H9 (cell line): ENCODE measurements at regions not wholly inside any gene's neighbourhood (a gene's known extent, or its start where the extent isn't known, plus 50 kb on each side); places are given as distances from the start of the nearest gene placed in this dataset.

ENCODE experiments used
- DNase-seq: peaks from one replicate; pipeline ENCODE4 v3.0.0-alpha.2; 2017
- H2AFZ ChIP-seq: one replicate; pipeline ENCODE4 v1.6.1; 2013; ENCODE audit warnings: mild to moderate bottlenecking, low read length, control low read depth, moderate library complexity
- H2AK5ac ChIP-seq: 2 replicates; pipeline ENCODE4 v1.6.1; 2013; ENCODE audit warnings: low read length, control low read depth, mixed read lengths; ENCODE audit not compliant: insufficient read length
- H2BK120ac ChIP-seq: one replicate; pipeline ENCODE4 v1.6.1; 2013; ENCODE audit warnings: low read depth, mild to moderate bottlenecking, low read length, control low read depth, inconsistent platforms; ENCODE audit not compliant: poor library complexity, severe bottlenecking
- H2BK12ac ChIP-seq: 2 replicates; pipeline ENCODE4 v1.6.1; 2013; ENCODE audit warnings: low read length, control low read depth, mixed read lengths, low read depth; ENCODE audit not compliant: insufficient read length
- H2BK15ac ChIP-seq: 2 replicates; pipeline ENCODE4 v1.6.1; 2013; ENCODE audit warnings: low read depth, low read length, control low read depth
- H2BK20ac ChIP-seq: one replicate; pipeline ENCODE4 v1.6.1; 2013; ENCODE audit warnings: low read depth, mild to moderate bottlenecking, low read length, control low read depth, inconsistent platforms; ENCODE audit not compliant: poor library complexity, severe bottlenecking
- H2BK5ac ChIP-seq: 2 replicates; pipeline ENCODE4 v1.6.1; 2013; ENCODE audit warnings: low read length, control low read depth, mixed read lengths; ENCODE audit not compliant: insufficient read length
- H3K14ac ChIP-seq: 2 replicates; pipeline ENCODE4 v1.6.1; 2013; ENCODE audit warnings: low read length, control low read depth; ENCODE audit not compliant: insufficient read depth
- H3K18ac ChIP-seq: 2 replicates; pipeline ENCODE4 v1.6.1; 2013; ENCODE audit warnings: low read depth, mild to moderate bottlenecking, mixed read lengths, low read length, control low read depth; ENCODE audit not compliant: insufficient read length
- H3K23ac ChIP-seq: 2 replicates; pipeline ENCODE4 v1.6.1; 2013; ENCODE audit warnings: low read length, control low read depth, mixed read lengths, low read depth; ENCODE audit not compliant: insufficient read length
- H3K23me2 ChIP-seq: 2 replicates; pipeline ENCODE4 v1.6.1; 2013; ENCODE audit warnings: low read depth, mild to moderate bottlenecking, mixed read lengths, low read length, control low read depth; ENCODE audit not compliant: insufficient read length, poor library complexity, severe bottlenecking
- H3K27ac ChIP-seq: 2 replicates; pipeline ENCODE4 v1.5.1; 2013; ENCODE audit warnings: low read length, control low read depth, mixed read lengths, low read depth; ENCODE audit not compliant: insufficient read length
- H3K27me3 ChIP-seq: 2 replicates; pipeline ENCODE4 v1.6.1; 2013; ENCODE audit warnings: low read length, control low read depth, inconsistent platforms; ENCODE audit not compliant: insufficient read depth
- H3K4ac ChIP-seq: 2 replicates; pipeline ENCODE4 v1.6.1; 2013; ENCODE audit warnings: low read depth, mild to moderate bottlenecking, control low read depth, inconsistent platforms, low read length, moderate library complexity
- H3K4me1 ChIP-seq: 2 replicates; pipeline ENCODE4 v1.6.1; 2013; ENCODE audit warnings: low read length, control low read depth, inconsistent platforms; ENCODE audit not compliant: insufficient read depth
- H3K4me2 ChIP-seq: 2 replicates; pipeline ENCODE4 v1.6.1; 2013; ENCODE audit warnings: low read length, control low read depth, mixed read lengths; ENCODE audit not compliant: insufficient read length, insufficient read depth
- H3K56ac ChIP-seq: 2 replicates; pipeline ENCODE4 v1.6.1; 2013; ENCODE audit warnings: low read depth, mild to moderate bottlenecking, mixed read lengths, low read length, control low read depth; ENCODE audit not compliant: insufficient read length
- H3K79me1 ChIP-seq: 2 replicates; pipeline ENCODE4 v1.6.1; 2013; ENCODE audit warnings: low read depth, mild to moderate bottlenecking, moderate library complexity, low read length, control low read depth, inconsistent platforms; ENCODE audit not compliant: insufficient read depth, poor library complexity, severe bottlenecking
- H3K79me2 ChIP-seq: 2 replicates; pipeline ENCODE4 v1.6.1; 2013; ENCODE audit warnings: low read length, control low read depth, inconsistent platforms; ENCODE audit not compliant: insufficient read depth
- H3K9ac ChIP-seq: 2 replicates; pipeline ENCODE4 v1.6.1; 2013; ENCODE audit warnings: low read length, control low read depth, mixed read lengths; ENCODE audit not compliant: insufficient read length; ENCODE audit errors: extremely low read depth
- H3K9me3 ChIP-seq: one replicate; pipeline ENCODE4 v1.6.1; 2013; ENCODE audit warnings: low read depth, low read length, inconsistent platforms; ENCODE audit not compliant: control insufficient read depth
- H3T11ph ChIP-seq: one replicate; pipeline ENCODE4 v1.6.1; 2013; ENCODE audit warnings: mild to moderate bottlenecking, low read length, control low read depth, inconsistent platforms
- H4K20me1 ChIP-seq: one replicate; pipeline ENCODE4 v1.6.1; 2013; ENCODE audit not compliant: control insufficient read depth, insufficient read length, insufficient read depth
- H4K5ac ChIP-seq: 2 replicates; pipeline ENCODE4 v1.6.1; 2013; ENCODE audit warnings: low read depth, mild to moderate bottlenecking, mixed read lengths, low read length, control low read depth; ENCODE audit not compliant: insufficient read length
- H4K8ac ChIP-seq: replicated peaks from 2 replicates; pipeline ENCODE4 v1.6.1; 2013; ENCODE audit warnings: low read length, control low read depth, mixed read lengths, low read depth; ENCODE audit not compliant: insufficient read length
- H4K91ac ChIP-seq: 2 replicates; pipeline ENCODE4 v1.6.1; 2013; ENCODE audit warnings: low read depth, mild to moderate bottlenecking, moderate library complexity, mixed read lengths, low read length, control low read depth; ENCODE audit not compliant: insufficient read length
- H3K27ac Mint-ChIP-seq, 3 experiments: 2 replicates in 2 of 3; 3 replicates in 1 of 3; pipeline ENCODE4 v1.8.0; 2020 to 2021; ENCODE audit warnings: mixed read lengths in 3 of 3, mild to moderate bottlenecking in 1 of 3, moderate library complexity in 1 of 3
- H3K27me3 Mint-ChIP-seq: 2 replicates; pipeline ENCODE4 v1.8.0; 2021; ENCODE audit warnings: low read depth, mild to moderate bottlenecking, moderate library complexity, mixed read lengths
- H3K36me3 Mint-ChIP-seq, 3 experiments: 2 replicates in 2 of 3; 3 replicates in 1 of 3; pipeline ENCODE4 v1.8.0; 2020 to 2021; ENCODE audit warnings: low read depth in 3 of 3, mixed read lengths in 3 of 3; ENCODE audit not compliant: insufficient read depth in 1 of 3
- H3K4me1 Mint-ChIP-seq, 2 experiments: 2 replicates each; pipeline ENCODE4 v1.8.0; 2020; ENCODE audit warnings: mixed read lengths in 2 of 2
- H3K4me3 Mint-ChIP-seq, 2 experiments: 2 replicates in 1 of 2; 3 replicates in 1 of 2; pipeline ENCODE4 v1.8.0; 2020 to 2021; ENCODE audit warnings: mild to moderate bottlenecking in 2 of 2, mixed read lengths in 2 of 2, moderate library complexity in 1 of 2
- H3K9me3 Mint-ChIP-seq, 2 experiments: 2 replicates in 1 of 2; 3 replicates in 1 of 2; pipeline ENCODE4 v1.8.0; 2020; ENCODE audit warnings: mild to moderate bottlenecking in 2 of 2, mixed read lengths in 2 of 2, moderate library complexity in 1 of 2
- WGBS: extraction: QIAGEN DNeasy Blood & Tissue Kit; methylation state at CpG from one replicate; pipeline ENCODE4 v1.1.7; 2013; ENCODE audit warnings: missing lambda C conversion rate, low lambda C conversion rate, mixed read lengths; ENCODE audit not compliant: insufficient read length; ENCODE audit errors: extremely low coverage; 5-methylcytosine and 5-hydroxymethylcytosine counted together
- TF ChIP-seq, protein P1 (sequence below): fragments of 200-600 bp; sonication (generic); conservative IDR thresholded peaks from 3 replicates; pipeline ENCODE4 v1.8.0; 2021; ENCODE audit warnings: antibody characterized with exemption, mild to moderate bottlenecking

DNA sequence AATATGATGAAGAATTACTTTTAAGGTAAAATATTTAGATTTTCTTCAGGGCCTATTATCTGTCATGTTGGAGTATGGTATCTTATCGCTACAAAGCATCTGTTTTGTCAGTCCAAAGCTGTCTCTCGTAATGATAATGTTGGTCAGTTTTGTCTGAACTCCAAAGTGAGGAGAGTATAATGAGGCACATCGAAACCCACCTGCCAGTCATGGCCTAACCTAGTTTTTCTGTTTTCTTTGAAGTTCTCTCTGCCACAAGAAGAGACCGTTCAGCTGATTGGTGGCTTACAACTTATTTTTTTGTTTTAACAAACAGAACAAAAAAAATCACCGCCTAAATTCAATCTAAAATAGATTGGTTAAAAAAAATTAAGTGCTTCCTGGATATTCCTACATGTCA, 1387.9 kb downstream of the RPIA start:
- H3K27me3 ChIP-seq: no peaks in the 10 kb centered on the region
- H3K9me3 Mint-ChIP-seq: peaks cover 60 to 68% of the 10 kb centered on the region in 2 experiments
- no peak overlapping the region for H2BK15ac ChIP-seq
- H3K4me2 ChIP-seq: no peak overlapping the region
- no peak overlapping the region for H3K18ac ChIP-seq
- H2BK12ac ChIP-seq: no peak overlapping the region
- H3K4me1 ChIP-seq: no peaks in the 10 kb centered on the region; the same call in 1 of the 2 replicates
- no peak overlapping the region for H2BK120ac ChIP-seq
- H3K4me1 Mint-ChIP-seq: peaks cover 0 to 8% of the 10 kb centered on the region in 2 experiments; a peak in 2 of 4 replicates
- no peak for DNase-seq
- H2AFZ ChIP-seq: no peak overlapping the region
- H3K56ac ChIP-seq: no peak overlapping the region
- no peak overlapping the region for H3K9ac ChIP-seq
- no peak overlapping the region for H3K27ac Mint-ChIP-seq
- no CpG with 5 or more reads among the region's 5 CpGs for WGBS
- no peak overlapping the region for H2BK5ac ChIP-seq
- no peak overlapping the region for H3K23ac ChIP-seq
- peaks cover 0 to 22% (median 3%) of the 10 kb centered on the region in 3 experiments; a peak in 5 of 7 replicates for H3K36me3 Mint-ChIP-seq
- H3K4ac ChIP-seq: no peak overlapping the region
- no peak overlapping the region for H3K14ac ChIP-seq
- TF ChIP-seq, protein P1, sequence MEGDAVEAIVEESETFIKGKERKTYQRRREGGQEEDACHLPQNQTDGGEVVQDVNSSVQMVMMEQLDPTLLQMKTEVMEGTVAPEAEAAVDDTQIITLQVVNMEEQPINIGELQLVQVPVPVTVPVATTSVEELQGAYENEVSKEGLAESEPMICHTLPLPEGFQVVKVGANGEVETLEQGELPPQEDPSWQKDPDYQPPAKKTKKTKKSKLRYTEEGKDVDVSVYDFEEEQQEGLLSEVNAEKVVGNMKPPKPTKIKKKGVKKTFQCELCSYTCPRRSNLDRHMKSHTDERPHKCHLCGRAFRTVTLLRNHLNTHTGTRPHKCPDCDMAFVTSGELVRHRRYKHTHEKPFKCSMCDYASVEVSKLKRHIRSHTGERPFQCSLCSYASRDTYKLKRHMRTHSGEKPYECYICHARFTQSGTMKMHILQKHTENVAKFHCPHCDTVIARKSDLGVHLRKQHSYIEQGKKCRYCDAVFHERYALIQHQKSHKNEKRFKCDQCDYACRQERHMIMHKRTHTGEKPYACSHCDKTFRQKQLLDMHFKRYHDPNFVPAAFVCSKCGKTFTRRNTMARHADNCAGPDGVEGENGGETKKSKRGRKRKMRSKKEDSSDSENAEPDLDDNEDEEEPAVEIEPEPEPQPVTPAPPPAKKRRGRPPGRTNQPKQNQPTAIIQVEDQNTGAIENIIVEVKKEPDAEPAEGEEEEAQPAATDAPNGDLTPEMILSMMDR: no peak
- H4K20me1 ChIP-seq: no peaks in the 10 kb centered on the region
- peaks cover 31% of the 10 kb centered on the region for H3K9me3 ChIP-seq
- H4K91ac ChIP-seq: no peak overlapping the region
- H3K27me3 Mint-ChIP-seq: peaks cover 5% of the 10 kb centered on the region; the same call in 1 of the 2 replicates
- no peak overlapping the region for H2BK20ac ChIP-seq
- H2AK5ac ChIP-seq: no peak overlapping the region
- no peak overlapping the region for H3T11ph ChIP-seq
- no peaks in the 10 kb centered on the region for H3K79me2 ChIP-seq
- no peak overlapping the region for H4K8ac ChIP-seq
- no peak overlapping the region for H3K4me3 Mint-ChIP-seq
- H3K27ac ChIP-seq: no peak overlapping the region
- no peaks in the 10 kb centered on the region for H3K23me2 ChIP-seq
- H4K5ac ChIP-seq: no peak overlapping the region
- no peaks in the 10 kb centered on the region for H3K79me1 ChIP-seq
